ENCODE measurements at regions not wholly inside any gene's neighbourhood (a gene's known extent, or its start where the extent isn't known, plus 50 kb on each side); places are given as distances from the start of the nearest gene placed in this dataset.

- TF ChIP-seq, protein P1, sequence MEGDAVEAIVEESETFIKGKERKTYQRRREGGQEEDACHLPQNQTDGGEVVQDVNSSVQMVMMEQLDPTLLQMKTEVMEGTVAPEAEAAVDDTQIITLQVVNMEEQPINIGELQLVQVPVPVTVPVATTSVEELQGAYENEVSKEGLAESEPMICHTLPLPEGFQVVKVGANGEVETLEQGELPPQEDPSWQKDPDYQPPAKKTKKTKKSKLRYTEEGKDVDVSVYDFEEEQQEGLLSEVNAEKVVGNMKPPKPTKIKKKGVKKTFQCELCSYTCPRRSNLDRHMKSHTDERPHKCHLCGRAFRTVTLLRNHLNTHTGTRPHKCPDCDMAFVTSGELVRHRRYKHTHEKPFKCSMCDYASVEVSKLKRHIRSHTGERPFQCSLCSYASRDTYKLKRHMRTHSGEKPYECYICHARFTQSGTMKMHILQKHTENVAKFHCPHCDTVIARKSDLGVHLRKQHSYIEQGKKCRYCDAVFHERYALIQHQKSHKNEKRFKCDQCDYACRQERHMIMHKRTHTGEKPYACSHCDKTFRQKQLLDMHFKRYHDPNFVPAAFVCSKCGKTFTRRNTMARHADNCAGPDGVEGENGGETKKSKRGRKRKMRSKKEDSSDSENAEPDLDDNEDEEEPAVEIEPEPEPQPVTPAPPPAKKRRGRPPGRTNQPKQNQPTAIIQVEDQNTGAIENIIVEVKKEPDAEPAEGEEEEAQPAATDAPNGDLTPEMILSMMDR (IDR thresholded peaks at IDR 0.05): no peak
- no peak for TF ChIP-seq POLR2A (IDR thresholded peaks at IDR 0.05)
Measured at GRCh38 chr1:87402241-87403002, 73.7 kb downstream of the LMO4 start.
